Endothelial cell (in vitro differentiated cells): ENCODE measurements at regions not wholly inside any gene's neighbourhood (a gene's known extent, or its start where the extent isn't known, plus 50 kb on each side); places are given as distances from the start of the nearest gene placed in this dataset.

Source experiments
- DNase-seq: peaks from one replicate; pipeline ENCODE4 v3.0.0; 2021; ENCODE audit warnings: low spot score
- H3K27ac Mint-ChIP-seq: one replicate; pipeline ENCODE4 v1.8.0; 2021; ENCODE audit warnings: mixed read lengths, inconsistent platforms; ENCODE audit not compliant: unreplicated experiment
- H3K27me3 Mint-ChIP-seq: one replicate; pipeline ENCODE4 v1.8.0; 2021; ENCODE audit warnings: mild to moderate bottlenecking, moderate library complexity, mixed read lengths, inconsistent platforms; ENCODE audit not compliant: unreplicated experiment
- H3K36me3 Mint-ChIP-seq: one replicate; pipeline ENCODE4 v1.8.0; 2021; ENCODE audit warnings: mild to moderate bottlenecking, low read depth, mixed read lengths, inconsistent platforms; ENCODE audit not compliant: unreplicated experiment
- H3K4me1 Mint-ChIP-seq: one replicate; pipeline ENCODE4 v1.8.0; 2021; ENCODE audit warnings: mild to moderate bottlenecking, mixed read lengths, inconsistent platforms; ENCODE audit not compliant: unreplicated experiment
- H3K4me3 Mint-ChIP-seq: one replicate; pipeline ENCODE4 v1.8.0; 2021; ENCODE audit warnings: mild to moderate bottlenecking, mixed read lengths, inconsistent platforms; ENCODE audit not compliant: unreplicated experiment
- H3K9me3 Mint-ChIP-seq: one replicate; pipeline ENCODE4 v1.8.0; 2021; ENCODE audit warnings: mixed read lengths, inconsistent platforms; ENCODE audit not compliant: unreplicated experiment
- TF ChIP-seq, protein P1 (sequence below): fragments of 200-600 bp; sonication (generic); IDR thresholded peaks from one replicate; pipeline ENCODE4 v1.5.0; 2021; ENCODE audit warnings: antibody characterized with exemption; ENCODE audit not compliant: unreplicated experiment

- H3K4me1 Mint-ChIP-seq, result no peaks in the 10 kb centered on the region
- no peaks in the 10 kb centered on the region for H3K9me3 Mint-ChIP-seq
- no peak overlapping the region for H3K27ac Mint-ChIP-seq
- no peaks in the 10 kb centered on the region for H3K36me3 Mint-ChIP-seq
- DNase-seq, result no peak
- no peaks in the 10 kb centered on the region for H3K27me3 Mint-ChIP-seq
- TF ChIP-seq, protein P1, sequence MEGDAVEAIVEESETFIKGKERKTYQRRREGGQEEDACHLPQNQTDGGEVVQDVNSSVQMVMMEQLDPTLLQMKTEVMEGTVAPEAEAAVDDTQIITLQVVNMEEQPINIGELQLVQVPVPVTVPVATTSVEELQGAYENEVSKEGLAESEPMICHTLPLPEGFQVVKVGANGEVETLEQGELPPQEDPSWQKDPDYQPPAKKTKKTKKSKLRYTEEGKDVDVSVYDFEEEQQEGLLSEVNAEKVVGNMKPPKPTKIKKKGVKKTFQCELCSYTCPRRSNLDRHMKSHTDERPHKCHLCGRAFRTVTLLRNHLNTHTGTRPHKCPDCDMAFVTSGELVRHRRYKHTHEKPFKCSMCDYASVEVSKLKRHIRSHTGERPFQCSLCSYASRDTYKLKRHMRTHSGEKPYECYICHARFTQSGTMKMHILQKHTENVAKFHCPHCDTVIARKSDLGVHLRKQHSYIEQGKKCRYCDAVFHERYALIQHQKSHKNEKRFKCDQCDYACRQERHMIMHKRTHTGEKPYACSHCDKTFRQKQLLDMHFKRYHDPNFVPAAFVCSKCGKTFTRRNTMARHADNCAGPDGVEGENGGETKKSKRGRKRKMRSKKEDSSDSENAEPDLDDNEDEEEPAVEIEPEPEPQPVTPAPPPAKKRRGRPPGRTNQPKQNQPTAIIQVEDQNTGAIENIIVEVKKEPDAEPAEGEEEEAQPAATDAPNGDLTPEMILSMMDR, result no peak
- H3K4me3 Mint-ChIP-seq, result no peak overlapping the region
Observed at GRCh38 chr5:7955476-7955875, 86.5 kb downstream of the MTRR start.

DNA sequence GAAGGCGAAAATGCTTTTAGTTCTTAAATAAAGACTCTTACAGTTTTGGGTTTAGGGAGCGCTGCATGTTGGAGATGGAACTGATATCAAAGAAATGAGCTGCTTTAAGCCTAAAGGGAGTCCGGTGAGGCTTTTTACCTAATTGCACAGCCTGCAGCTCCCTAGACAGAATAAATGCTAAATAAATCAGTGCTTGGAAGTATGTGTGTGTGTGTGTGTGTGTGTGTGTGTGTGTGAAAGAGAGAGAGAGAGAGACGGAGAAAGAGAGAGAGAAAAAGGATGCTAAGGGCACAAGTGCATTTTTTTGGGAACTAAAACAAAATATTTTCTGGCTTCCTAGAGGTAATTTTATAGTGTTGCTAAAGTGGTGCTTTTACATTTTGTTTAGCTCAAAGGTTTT is 88.4 kb downstream of the MTRR start:
- TF ChIP-seq, protein P1, result no peak
- H3K36me3 Mint-ChIP-seq, result no peaks in the 10 kb centered on the region
- no peak for DNase-seq
- no peaks in the 10 kb centered on the region for H3K9me3 Mint-ChIP-seq
- H3K4me1 Mint-ChIP-seq, result peaks cover under 1% of the 10 kb centered on the region
- H3K27ac Mint-ChIP-seq, result no peak overlapping the region
- no peak overlapping the region for H3K4me3 Mint-ChIP-seq
- no peaks in the 10 kb centered on the region for H3K27me3 Mint-ChIP-seq

- TF ChIP-seq, protein P1, result no peak
- Mint-ChIP-seq H3K4me1 (peaks cover 4% of the 10 kb centered on the region), H3K9me3 (no peaks in the 10 kb centered on the region), H3K36me3 (no peaks in the 10 kb centered on the region), H3K27ac (no peak overlapping the region), H3K4me3 (no peak overlapping the region), H3K27me3 (no peaks in the 10 kb centered on the region)
- no peak for DNase-seq
Observed at GRCh38 chr5:7960142-7960541, 91.2 kb downstream of the MTRR start.

GRCh38 chr5:7961540-7961939 is 92.6 kb downstream of the MTRR start:
- H3K27me3 Mint-ChIP-seq, result no peaks in the 10 kb centered on the region
- H3K4me3 Mint-ChIP-seq, result no peak overlapping the region
- no peaks in the 10 kb centered on the region for H3K9me3 Mint-ChIP-seq
- no peak for DNase-seq
- H3K36me3 Mint-ChIP-seq, result no peaks in the 10 kb centered on the region
- H3K4me1 Mint-ChIP-seq, result peaks cover 4% of the 10 kb centered on the region
- no peak overlapping the region for H3K27ac Mint-ChIP-seq
- TF ChIP-seq, protein P1, result no peak

GRCh38 chr5:7970816-7971215 is 101.9 kb downstream of the MTRR start:
- no peak overlapping the region for H3K27ac Mint-ChIP-seq
- DNase-seq, result no peak
- no peaks in the 10 kb centered on the region for H3K9me3 Mint-ChIP-seq
- TF ChIP-seq, protein P1, result no peak
- H3K36me3 Mint-ChIP-seq, result no peaks in the 10 kb centered on the region
- no peaks in the 10 kb centered on the region for H3K4me1 Mint-ChIP-seq
- H3K4me3 Mint-ChIP-seq, result no peak overlapping the region
- H3K27me3 Mint-ChIP-seq, result no peaks in the 10 kb centered on the region
